ENCODE measurements at regions not wholly inside any gene's neighbourhood (a gene's known extent, or its start where the extent isn't known, plus 50 kb on each side); places are given as distances from the start of the nearest gene placed in this dataset.

GRCh38 chr4:180757927-180758326, 1485.3 kb upstream of the TENM3 start:
- no peak for DNase-seq

GRCh38 chr4:180766045-180766444, 1477.2 kb upstream of the TENM3 start:
- no peaks in the 10 kb centered on the region for H3K36me3 ChIP-seq (replicated peaks; ENCODE audit: control insufficient read depth, insufficient read depth, low read length)
- no peak overlapping the region for H3K4me3 ChIP-seq (ENCODE audit: insufficient read depth, low read depth, low read length)
- no peak for DNase-seq
- no peaks in the 10 kb centered on the region for H3K27me3 ChIP-seq (ENCODE audit: control insufficient read depth, insufficient read depth, low read length)

More at GRCh38 chr4:180757927-180758326, 1485.3 kb upstream of the TENM3 start:
- Histone ChIP-seq H3K4me3 (ENCODE audit: insufficient read depth, low read depth, low read length) (no peak overlapping the region), H3K27me3 (ENCODE audit: control insufficient read depth, insufficient read depth, low read length) (no peaks in the 10 kb centered on the region), H3K36me3 (replicated peaks; ENCODE audit: control insufficient read depth, insufficient read depth, low read length) (no peaks in the 10 kb centered on the region)

- H3K36me3 ChIP-seq (replicated peaks; ENCODE audit: control insufficient read depth, insufficient read depth, low read length) = no peaks in the 10 kb centered on the region
- H3K4me3 ChIP-seq (ENCODE audit: insufficient read depth, low read depth, low read length) = no peak overlapping the region
- DNase-seq = no peak
- H3K27me3 ChIP-seq (ENCODE audit: control insufficient read depth, insufficient read depth, low read length) = no peaks in the 10 kb centered on the region
These were observed 1476.1 kb upstream of the TENM3 start for GRCh38 chr4:180766944-180767729.

GRCh38 chr4:180768610-180769009, 1474.6 kb upstream of the TENM3 start:
- Histone ChIP-seq H3K4me3 (ENCODE audit: insufficient read depth, low read depth, low read length) (no peak overlapping the region), H3K36me3 (replicated peaks; ENCODE audit: control insufficient read depth, insufficient read depth, low read length) (no peaks in the 10 kb centered on the region), H3K27me3 (ENCODE audit: control insufficient read depth, insufficient read depth, low read length) (no peaks in the 10 kb centered on the region)
- DNase-seq = no peak

GRCh38 chr4:180769791-180770190, 1473.4 kb upstream of the TENM3 start:
- no peak for DNase-seq
- no peaks in the 10 kb centered on the region for H3K27me3 ChIP-seq (ENCODE audit: control insufficient read depth, insufficient read depth, low read length)
- H3K36me3 ChIP-seq (replicated peaks; ENCODE audit: control insufficient read depth, insufficient read depth, low read length) = no peaks in the 10 kb centered on the region
- H3K4me3 ChIP-seq (ENCODE audit: insufficient read depth, low read depth, low read length) = no peak overlapping the region

GRCh38 chr4:180770265-180770664, 1472.9 kb upstream of the TENM3 start:
- Histone ChIP-seq H3K36me3 (replicated peaks; ENCODE audit: control insufficient read depth, insufficient read depth, low read length) (no peaks in the 10 kb centered on the region), H3K4me3 (ENCODE audit: insufficient read depth, low read depth, low read length) (no peak overlapping the region), H3K27me3 (ENCODE audit: control insufficient read depth, insufficient read depth, low read length) (no peaks in the 10 kb centered on the region)
- no peak for DNase-seq

GRCh38 chr4:180784940-180785339, 1458.3 kb upstream of the TENM3 start:
- Histone ChIP-seq H3K4me3 (ENCODE audit: insufficient read depth, low read depth, low read length) (no peak overlapping the region), H3K36me3 (replicated peaks; ENCODE audit: control insufficient read depth, insufficient read depth, low read length) (no peaks in the 10 kb centered on the region), H3K27me3 (ENCODE audit: control insufficient read depth, insufficient read depth, low read length) (no peaks in the 10 kb centered on the region)
- DNase-seq = no peak

GRCh38 chr4:180788729-180789128, 1454.5 kb upstream of the TENM3 start:
- Histone ChIP-seq H3K36me3 (replicated peaks; ENCODE audit: control insufficient read depth, insufficient read depth, low read length) (no peaks in the 10 kb centered on the region), H3K4me3 (ENCODE audit: insufficient read depth, low read depth, low read length) (no peak overlapping the region), H3K27me3 (ENCODE audit: control insufficient read depth, insufficient read depth, low read length) (no peaks in the 10 kb centered on the region)
- DNase-seq = no peak

GRCh38 chr4:180789929-180790328, 1453.3 kb upstream of the TENM3 start:
- DNase-seq = no peak
- Histone ChIP-seq H3K27me3 (ENCODE audit: control insufficient read depth, insufficient read depth, low read length) (no peaks in the 10 kb centered on the region), H3K36me3 (replicated peaks; ENCODE audit: control insufficient read depth, insufficient read depth, low read length) (no peaks in the 10 kb centered on the region)

GRCh38 chr4:180790471-180790870, 1452.7 kb upstream of the TENM3 start:
- no peaks in the 10 kb centered on the region for H3K27me3 ChIP-seq (ENCODE audit: control insufficient read depth, insufficient read depth, low read length)
- no peak for DNase-seq
- no peak overlapping the region for H3K4me3 ChIP-seq (ENCODE audit: insufficient read depth, low read depth, low read length)
- H3K36me3 ChIP-seq (replicated peaks; ENCODE audit: control insufficient read depth, insufficient read depth, low read length) = no peaks in the 10 kb centered on the region

More at GRCh38 chr4:180789929-180790328, 1453.3 kb upstream of the TENM3 start:
- H3K4me3 ChIP-seq (ENCODE audit: insufficient read depth, low read depth, low read length) = no peak overlapping the region

- no peaks in the 10 kb centered on the region for H3K36me3 ChIP-seq (replicated peaks; ENCODE audit: control insufficient read depth, insufficient read depth, low read length)
- DNase-seq = no peak
- H3K4me3 ChIP-seq (ENCODE audit: insufficient read depth, low read depth, low read length) = no peak overlapping the region
- H3K27me3 ChIP-seq (ENCODE audit: control insufficient read depth, insufficient read depth, low read length) = no peaks in the 10 kb centered on the region
These were observed 1450.7 kb upstream of the TENM3 start for GRCh38 chr4:180792541-180792940.

- H3K36me3 ChIP-seq (replicated peaks; ENCODE audit: control insufficient read depth, insufficient read depth, low read length) = no peaks in the 10 kb centered on the region
- DNase-seq = no peak
These were observed 1448.9 kb upstream of the TENM3 start for GRCh38 chr4:180794333-180794732.

GRCh38 chr4:180798036-180798577, 1445.1 kb upstream of the TENM3 start:
- no peak for DNase-seq
- Histone ChIP-seq H3K36me3 (replicated peaks; ENCODE audit: control insufficient read depth, insufficient read depth, low read length) (no peaks in the 10 kb centered on the region), H3K4me3 (ENCODE audit: insufficient read depth, low read depth, low read length) (no peak overlapping the region)

More at GRCh38 chr4:180794333-180794732, 1448.9 kb upstream of the TENM3 start:
- Histone ChIP-seq H3K27me3 (ENCODE audit: control insufficient read depth, insufficient read depth, low read length) (no peaks in the 10 kb centered on the region), H3K4me3 (ENCODE audit: insufficient read depth, low read depth, low read length) (no peak overlapping the region)

GRCh38 chr4:180799798-180800197, 1443.4 kb upstream of the TENM3 start:
- H3K36me3 ChIP-seq (replicated peaks; ENCODE audit: control insufficient read depth, insufficient read depth, low read length) = no peaks in the 10 kb centered on the region
- DNase-seq = no peak
- no peaks in the 10 kb centered on the region for H3K27me3 ChIP-seq (ENCODE audit: control insufficient read depth, insufficient read depth, low read length)
- H3K4me3 ChIP-seq (ENCODE audit: insufficient read depth, low read depth, low read length) = no peak overlapping the region

More at GRCh38 chr4:180798036-180798577, 1445.1 kb upstream of the TENM3 start:
- no peaks in the 10 kb centered on the region for H3K27me3 ChIP-seq (ENCODE audit: control insufficient read depth, insufficient read depth, low read length)

GRCh38 chr4:180805101-180805500, 1438.1 kb upstream of the TENM3 start:
- Histone ChIP-seq H3K36me3 (replicated peaks; ENCODE audit: control insufficient read depth, insufficient read depth, low read length) (no peaks in the 10 kb centered on the region), H3K27me3 (ENCODE audit: control insufficient read depth, insufficient read depth, low read length) (no peaks in the 10 kb centered on the region), H3K4me3 (ENCODE audit: insufficient read depth, low read depth, low read length) (no peak overlapping the region)
- no peak for DNase-seq

Data from H7 (cell line).